Hepatic stellate cell (primary cell): ENCODE measurements at regions not wholly inside any gene's neighbourhood (a gene's known extent, or its start where the extent isn't known, plus 50 kb on each side); places are given as distances from the start of the nearest gene placed in this dataset.
"Not testable (repeated sequence)": the region's sequence is repeated elsewhere in the genome, so short reads cannot be mapped to it uniquely, and the experiment has no call there.

Source experiments
- DNase-seq: peaks from one replicate; pipeline ENCODE4 v3.0.0; 2011; ENCODE audit warnings: low spot score

DNA sequence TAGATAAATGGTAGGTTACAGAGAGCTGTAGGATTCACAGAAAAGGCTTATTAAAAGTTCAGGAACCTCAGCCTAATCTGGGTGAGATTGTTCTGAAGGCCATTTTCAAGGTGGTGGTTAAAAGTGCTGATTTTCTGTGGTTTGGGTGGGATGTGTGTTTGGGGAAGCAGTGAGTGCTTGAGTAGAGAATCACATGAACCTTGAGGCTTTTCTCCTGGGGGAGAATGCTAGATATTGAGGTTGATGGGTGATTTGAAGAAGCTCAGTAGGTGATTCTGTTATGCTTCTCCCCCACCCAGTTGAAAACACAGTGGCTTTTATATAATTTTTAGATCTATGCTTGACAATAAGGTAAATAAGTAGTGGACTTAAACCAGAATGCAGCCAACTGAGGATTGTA is 420.9 kb downstream of the PCNX1 start:
- DNase-seq: no peak

DNA sequence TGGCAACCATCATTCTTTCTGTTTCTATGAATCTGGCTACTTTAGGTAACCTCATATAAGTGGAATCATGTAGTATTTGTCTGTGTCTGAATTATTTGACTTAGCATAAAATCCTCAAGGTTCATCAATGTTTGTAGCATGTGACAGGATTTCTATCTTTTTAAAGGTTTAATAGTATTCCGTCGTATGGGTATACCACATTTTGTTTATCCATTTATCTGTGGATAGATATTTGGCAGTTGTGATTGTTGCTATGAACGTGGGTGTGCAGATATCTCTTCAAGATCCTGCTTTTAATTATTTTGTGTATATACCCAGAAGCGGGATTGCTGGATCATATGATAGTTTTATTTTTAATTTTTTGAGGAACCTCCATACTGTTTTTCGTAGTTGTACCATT is 421.7 kb downstream of the PCNX1 start:
- no peak for DNase-seq

DNA sequence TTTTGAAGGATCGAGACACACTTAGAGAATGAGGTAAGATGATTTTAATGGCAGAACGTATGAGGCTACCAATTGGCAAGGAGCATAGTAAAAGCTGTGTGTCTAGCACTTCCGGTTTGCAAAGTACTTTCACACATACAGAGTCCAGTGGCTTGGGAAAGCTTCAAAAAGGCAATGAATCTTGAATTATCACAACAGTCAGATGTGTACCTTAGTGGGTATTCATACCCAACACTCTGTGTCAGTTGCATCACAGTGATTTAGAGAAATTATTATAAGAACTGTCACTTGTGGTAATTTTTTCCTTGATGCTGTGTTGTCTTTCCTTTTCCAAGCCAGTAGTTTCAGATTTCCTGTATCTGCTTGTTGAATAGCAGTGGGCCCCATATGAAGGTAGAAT is 424.1 kb downstream of the PCNX1 start:
- no peak for DNase-seq

DNA sequence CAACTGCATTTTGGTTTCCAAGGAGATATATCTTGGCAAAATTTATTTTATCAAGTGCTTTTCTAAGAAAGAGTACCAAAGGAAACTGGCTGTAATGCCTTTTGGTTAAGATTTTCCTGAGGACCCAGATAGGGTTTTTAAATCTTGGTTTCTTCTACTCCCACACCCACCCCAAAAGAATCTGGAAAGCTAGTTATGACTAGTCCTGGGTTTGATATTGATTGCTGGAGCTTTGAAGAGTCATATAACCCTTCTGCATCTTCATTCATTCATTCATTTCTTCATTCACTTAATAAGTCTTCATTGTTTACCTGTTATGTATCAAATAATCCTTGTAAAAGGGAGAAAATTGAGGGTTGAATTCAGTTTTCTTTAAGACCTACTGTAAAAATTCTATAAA is 425.2 kb downstream of the PCNX1 start:
- DNase-seq: no peak

DNA sequence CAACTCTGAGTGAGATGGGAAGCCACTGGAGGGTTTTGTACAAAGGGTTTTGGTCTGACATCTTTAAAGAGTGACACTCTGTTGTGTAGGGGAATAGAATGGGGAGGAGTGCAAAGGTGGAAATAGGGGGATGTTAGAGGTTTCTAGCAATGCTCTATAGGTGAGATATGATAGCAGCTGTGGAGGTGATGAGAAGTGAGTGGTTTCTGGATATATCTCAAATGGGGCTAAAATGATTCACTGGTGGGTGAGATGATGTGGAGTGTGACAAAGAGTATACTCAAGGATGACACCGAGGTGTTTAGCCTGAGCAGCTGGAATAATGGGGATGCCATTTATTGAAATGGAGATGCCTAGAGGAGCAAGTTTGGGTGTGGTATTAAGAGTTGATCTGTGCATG is 426.4 kb downstream of the PCNX1 start:
- no peak for DNase-seq

DNA sequence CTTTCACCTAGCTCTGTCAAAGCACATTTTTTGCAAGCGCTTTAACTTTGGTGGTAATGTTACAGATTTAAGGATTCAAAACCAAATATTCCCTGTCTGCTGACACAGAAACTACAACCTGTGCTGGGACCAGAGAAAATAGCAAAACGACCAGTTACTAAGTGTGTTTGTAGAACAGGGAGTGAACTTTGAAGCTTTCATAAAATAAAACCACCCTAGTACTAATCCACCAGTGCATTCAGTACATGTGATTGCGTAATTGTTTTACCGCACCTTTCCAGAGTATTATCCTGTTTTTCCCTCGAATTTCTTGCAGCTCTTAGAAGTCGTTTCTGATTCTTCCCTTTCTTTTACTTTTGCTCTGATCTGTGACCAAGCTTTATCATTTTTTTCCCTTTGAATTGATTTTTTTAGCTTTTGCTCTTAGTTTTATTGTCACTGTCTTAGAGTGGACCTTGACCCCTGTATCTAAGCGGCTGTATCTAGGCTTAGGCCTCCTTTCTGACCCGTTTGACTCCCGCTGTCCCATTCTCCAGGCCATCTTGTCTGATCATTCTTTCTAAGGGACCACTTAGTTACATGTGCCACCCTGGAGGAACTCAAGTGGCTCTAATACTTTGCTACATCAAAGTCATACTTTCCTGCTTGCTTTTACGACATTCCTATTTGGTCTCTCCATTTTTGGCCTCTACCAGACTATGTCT is 429.4 kb downstream of the PCNX1 start:
- no peak for DNase-seq

- DNase-seq: no peak
These were observed 430.9 kb downstream of the PCNX1 start for GRCh38 chr14:71338153-71338552.

DNA sequence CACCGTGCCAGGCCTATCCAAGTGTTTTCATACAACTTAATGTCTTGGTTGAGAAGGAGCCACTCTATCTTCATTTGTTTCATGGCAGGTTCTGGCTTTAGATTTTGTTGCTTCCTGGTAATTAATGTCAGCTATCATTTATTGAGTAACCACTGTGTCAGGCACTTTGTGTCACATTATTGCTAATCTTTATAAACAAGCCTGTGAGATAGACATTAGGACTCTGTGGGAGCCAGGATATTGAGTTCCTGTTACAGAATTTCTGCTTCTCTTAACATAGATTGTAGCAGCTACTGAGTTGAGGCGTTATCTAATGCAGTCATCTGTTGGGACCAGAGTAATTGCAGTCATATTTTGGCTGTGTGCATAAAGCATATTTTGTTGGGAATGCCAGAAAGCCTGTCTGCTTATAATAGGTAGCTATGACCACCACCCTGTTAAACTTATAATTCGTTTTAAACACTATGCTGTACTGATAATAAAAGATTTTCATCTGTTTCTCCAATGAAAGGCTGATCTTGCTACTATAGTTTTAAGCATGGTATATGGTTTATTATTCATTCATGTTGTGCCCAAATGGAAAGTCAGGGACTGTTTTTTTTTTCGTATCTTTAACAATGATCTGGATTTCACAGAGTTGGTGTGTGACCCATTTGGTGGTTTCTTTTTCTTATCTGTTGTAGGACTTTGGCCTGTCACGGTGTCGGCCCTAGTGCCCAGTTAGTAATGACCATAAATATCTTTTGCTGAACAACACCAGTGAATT is 432.6 kb downstream of the PCNX1 start:
- no peak for DNase-seq

- DNase-seq: no peak
These were observed 433.9 kb downstream of the PCNX1 start for GRCh38 chr14:71341156-71341555.

- DNase-seq: no peak
These were observed 436.5 kb downstream of the PCNX1 start for GRCh38 chr14:71343724-71344123.

- no peak for DNase-seq
These were observed 437.2 kb downstream of the PCNX1 start for GRCh38 chr14:71344506-71344905.

- DNase-seq: no peak
These were observed 439.4 kb downstream of the PCNX1 start for GRCh38 chr14:71346685-71347084.

DNA sequence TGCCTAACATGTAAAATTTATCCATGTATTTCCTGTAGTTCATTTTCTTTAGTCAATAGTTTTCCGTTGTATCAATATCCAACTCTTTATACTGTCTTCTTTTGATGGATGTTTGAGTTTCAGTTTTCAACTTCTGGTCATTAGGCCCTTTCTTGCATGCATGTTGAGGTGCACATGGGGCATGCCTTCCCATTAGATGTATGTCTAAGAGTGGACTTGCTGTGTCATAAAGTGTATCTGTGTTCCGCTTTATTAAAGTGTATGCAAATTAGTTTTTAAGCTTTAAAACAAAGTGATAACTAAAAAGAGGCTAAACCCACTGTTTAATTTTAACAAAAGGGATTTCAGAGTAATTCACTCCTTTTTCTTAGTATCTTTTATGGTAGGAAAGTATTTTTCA is 441.1 kb downstream of the PCNX1 start:
- DNase-seq: no peak

DNA sequence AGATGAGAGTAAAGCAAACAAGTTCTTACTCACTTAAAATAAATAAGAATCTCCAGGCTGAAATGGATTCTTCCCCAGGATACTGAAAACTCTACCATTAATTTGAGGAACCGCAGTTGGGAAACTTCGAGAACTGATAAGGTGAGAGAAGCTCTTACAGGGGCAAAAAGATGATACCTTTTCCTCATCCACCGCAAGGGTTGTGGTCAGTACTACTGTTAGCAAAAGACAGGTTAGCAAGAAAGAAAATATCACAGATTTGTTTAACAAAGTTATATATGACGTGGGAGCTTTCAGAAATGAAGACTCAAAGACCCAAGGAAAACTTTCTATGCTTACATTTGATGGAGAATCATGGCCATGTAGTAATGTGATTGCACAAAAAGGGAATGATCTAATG is 441.6 kb downstream of the PCNX1 start:
- no peak for DNase-seq

DNA sequence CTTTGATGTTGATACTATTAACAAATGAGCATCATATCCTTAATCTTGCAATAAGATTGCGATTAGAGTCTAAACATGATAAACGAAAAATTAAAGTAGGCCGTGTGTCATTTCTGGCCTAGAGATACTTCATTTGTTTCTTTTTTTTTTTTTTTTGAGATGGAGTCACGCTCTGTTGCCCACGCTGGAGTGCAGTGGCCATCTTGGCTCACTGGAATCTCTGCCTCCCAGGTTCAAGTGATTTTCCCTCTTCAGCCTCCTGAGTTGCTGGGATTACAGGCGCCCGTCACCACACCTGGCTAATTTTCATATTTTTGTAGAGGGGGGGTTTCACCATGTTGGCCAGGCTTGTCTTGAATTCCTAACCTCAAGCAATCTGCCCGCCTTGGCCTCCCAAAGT is 446.9 kb downstream of the PCNX1 start:
- no peak for DNase-seq

GRCh38 chr14:71354801-71355200 is 447.5 kb downstream of the PCNX1 start:
- no peak for DNase-seq

GRCh38 chr14:71355324-71356201 is 448.3 kb downstream of the PCNX1 start:
- no peak for DNase-seq

- DNase-seq: no peak
These were observed 451.1 kb downstream of the PCNX1 start for GRCh38 chr14:71358209-71358931.

DNA sequence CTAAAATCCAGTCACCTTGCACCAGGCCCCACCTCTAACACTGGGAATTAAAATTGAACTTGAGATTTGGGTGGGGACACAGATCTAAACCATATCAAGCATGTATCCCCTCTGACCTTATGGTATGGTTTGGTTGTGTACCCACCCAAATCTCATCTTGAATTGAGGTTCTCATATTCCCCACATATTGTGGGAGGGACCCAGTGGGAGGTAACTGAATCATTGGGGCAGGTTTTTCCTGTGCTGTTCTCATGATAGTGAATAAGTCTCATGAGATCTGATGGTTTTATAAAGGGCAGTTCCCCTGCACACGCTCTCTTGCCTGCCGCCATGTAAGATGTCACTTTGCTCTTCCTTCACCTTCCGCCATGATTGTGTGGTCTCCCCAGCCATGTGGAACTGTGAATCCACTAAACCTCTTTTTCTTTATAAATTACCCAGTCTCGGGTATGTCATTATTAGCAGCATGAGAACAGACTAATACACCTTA is 451.7 kb downstream of the PCNX1 start:
- not testable (repeated sequence) for DNase-seq

GRCh38 chr14:71359823-71360222 is 452.6 kb downstream of the PCNX1 start:
- DNase-seq: no peak

GRCh38 chr14:71361336-71361735 is 454.1 kb downstream of the PCNX1 start:
- no peak for DNase-seq

DNA sequence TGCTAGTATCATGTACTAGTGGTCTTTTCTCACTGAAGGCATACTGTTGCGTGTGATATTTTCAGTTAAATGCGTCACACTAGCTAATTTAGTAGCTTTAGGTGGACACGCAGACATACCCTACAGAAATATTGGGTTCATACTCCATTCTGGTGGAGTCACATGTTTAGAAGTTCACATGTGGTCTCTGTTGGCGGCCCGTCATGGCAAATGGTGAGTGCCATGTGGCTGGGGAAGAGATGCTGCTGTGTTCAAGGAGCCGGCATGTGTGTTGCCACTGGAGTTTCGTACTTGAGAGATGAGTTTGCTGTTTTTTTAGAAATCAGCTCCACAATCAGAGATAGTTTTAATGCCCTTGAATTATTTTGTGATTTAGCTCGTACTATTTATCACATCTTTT is 454.6 kb downstream of the PCNX1 start:
- DNase-seq: no peak
